Stromal cell of bone marrow (primary cell): ENCODE measurements at regions not wholly inside any gene's neighbourhood (a gene's known extent, or its start where the extent isn't known, plus 50 kb on each side); places are given as distances from the start of the nearest gene placed in this dataset.

Source experiments
- DNase-seq: peaks from one replicate; pipeline ENCODE4 v3.0.0-alpha.2; 2012; ENCODE audit warnings: low read depth

DNA sequence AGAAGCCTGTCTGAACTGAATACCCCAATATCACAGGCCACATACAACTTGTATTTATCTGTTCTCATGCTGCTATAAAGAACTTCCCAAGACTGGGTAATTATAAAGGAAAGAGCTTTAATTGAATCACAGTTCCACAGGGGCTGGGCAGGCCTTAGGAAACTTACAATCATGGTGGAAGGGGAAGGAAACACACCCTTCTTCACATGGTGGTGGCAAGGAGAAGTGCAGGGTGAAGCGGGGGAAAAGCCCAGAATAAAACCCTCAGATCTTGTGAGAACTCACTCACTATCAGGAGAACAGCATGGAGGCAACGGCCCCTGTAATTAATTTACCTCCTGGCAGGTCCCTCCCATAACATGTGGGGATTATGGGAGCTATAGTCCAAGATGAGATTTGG, 50.3 kb upstream of the FNDC1 start:
- DNase-seq = no peak

- DNase-seq = no peak
Observed at GRCh38 chr6:159117563-159117962, 51.6 kb upstream of the FNDC1 start.

DNA sequence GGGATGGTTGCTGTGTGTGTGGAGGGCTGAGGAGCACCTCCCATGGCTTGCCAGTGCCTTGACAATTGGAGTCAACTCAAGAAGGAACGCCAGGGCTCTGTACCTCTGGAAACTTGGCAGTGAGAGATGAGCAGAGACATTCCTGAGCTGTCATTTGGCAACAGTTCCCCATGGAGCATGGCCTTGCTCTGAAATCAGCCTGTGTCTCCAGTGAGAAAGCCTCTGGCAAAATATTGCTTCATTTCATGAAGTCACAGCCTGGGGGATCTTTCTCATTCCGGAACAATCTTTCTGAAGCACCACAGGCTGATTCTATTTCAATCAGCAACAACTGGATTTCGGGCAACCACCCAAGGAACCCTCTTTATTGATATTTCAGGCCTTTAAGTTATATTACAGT, 52.2 kb upstream of the FNDC1 start:
- peak; percentile 24 for DNase-seq

DNA sequence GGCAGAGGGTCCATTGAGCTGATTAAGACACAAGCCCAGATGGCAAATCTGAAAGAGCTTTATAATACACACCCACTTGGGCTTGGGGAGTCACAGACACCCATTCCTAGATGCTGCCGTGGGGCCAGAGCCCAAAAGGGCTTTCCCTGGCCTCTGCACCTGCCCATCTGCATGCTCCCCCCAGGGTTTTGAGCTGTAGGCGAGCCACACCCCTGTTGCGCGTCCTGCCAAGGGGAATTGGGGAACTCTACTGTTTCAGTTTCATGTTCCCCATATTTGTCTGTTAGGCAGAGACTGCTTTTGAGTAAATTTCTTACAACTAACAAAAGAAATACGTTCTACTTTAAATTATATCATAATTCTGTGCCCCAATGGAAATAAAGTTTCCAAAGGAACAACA, 52.9 kb upstream of the FNDC1 start:
- DNase-seq = no peak

DNA sequence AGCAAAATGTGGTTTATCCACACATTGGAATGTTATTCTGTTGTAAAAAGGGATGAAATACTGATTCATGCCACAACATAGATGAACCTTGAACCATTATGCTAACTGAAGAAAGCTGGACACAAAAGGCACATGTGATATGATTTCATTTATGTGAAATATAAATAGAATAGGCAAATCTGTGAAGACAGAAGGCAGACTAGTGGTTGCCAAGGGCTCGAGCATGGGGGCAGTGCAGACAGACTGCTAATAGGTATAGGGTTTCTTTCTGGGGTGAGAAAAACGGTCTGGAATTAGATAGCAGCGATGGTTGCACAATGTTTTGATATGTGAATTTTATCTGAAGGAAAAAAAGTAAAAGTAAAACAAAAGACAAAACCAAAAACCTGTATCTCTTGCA, 54.6 kb upstream of the FNDC1 start:
- no peak for DNase-seq

GRCh38 chr6:159113223-159113622, 56.0 kb upstream of the FNDC1 start:
- DNase-seq = no peak

GRCh38 chr6:159112714-159113113, 56.5 kb upstream of the FNDC1 start:
- DNase-seq = no peak

GRCh38 chr6:159110748-159111147, 58.5 kb upstream of the FNDC1 start:
- no peak for DNase-seq

- DNase-seq = peak; percentile 18
Observed at GRCh38 chr6:159110013-159110412, 59.2 kb upstream of the FNDC1 start.

DNA sequence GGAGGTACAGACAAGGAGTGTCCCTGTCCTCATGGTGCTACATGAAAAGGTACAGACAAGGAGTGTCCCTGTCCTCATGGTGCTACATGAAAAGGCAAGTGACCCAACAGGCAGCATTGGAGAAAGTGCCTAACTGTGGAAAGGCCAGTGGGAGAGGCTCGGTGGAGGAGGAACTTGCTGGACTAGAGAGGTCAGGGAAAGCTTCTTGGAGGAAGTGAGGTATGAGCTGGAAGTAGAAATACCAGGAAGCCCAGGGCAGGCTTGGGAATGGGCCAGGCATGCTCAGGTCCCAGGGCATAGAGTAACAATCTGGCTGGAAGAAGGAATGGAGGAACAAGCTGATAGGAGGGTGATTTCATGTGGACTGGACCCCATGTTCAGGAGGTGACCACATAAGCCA, 59.8 kb upstream of the FNDC1 start:
- no peak for DNase-seq

DNA sequence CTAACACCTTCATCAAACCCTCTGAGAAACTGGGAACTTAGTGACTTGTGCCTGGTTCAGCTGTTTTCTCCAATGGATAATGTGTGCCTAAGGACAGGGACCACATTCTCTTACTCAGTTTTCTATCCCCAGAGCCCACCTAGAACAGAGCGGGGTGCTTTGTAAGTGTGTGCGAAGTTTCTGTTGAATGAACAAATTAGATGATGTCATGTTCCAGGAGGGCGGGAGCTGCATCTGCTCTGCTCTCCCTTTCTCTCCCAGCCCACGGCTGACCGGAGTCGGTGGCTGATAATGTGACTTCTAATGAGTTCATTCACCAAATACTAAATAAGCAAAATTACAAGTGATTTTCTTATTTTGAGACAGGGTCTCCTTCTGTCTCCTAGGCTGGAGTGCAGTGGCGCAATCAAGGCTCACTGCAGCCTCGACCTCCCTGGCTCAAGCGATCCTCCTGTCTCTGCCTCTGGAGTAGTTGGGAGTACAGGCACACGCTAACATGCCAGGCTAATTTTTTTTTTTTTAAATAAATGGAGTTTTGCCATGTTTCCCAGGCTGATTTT, 60.7 kb upstream of the FNDC1 start:
- no peak for DNase-seq

GRCh38 chr6:159107451-159108260, 61.5 kb upstream of the FNDC1 start:
- no peak for DNase-seq

DNA sequence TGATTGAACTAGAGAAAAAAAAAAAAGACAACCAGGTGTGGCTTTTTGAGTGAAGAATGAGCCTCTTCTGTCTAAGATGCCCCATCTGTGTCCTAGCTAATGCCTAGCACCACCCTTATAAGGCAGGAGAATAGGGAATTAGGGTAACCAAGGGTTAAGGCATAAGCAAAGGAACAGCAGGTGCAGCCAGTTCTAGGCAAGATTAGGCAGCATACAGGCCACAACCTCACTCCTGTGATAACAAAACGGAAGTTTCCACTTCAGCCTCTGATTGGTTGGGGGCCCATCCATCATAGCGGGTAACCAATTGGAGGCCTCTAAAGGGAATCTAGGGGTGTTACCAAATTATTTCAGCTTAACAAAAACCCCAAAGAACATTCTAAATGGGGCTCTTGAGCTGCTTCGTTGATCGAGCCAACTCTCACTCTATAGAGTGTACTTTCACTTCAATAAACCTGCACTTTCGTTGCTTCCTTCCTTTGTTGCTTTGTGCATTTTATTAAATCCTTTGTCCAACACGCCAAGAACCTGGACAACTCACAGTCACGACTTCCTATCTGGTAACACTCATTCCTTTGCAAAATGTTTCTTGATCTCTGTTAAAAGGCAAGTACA, 61.9 kb upstream of the TAGAP start:
- no peak for DNase-seq

- no peak for DNase-seq
Observed at GRCh38 chr6:159105716-159106115, 60.9 kb upstream of the TAGAP start.

- no peak for DNase-seq
Observed at GRCh38 chr6:159104931-159105330, 60.1 kb upstream of the TAGAP start.

DNA sequence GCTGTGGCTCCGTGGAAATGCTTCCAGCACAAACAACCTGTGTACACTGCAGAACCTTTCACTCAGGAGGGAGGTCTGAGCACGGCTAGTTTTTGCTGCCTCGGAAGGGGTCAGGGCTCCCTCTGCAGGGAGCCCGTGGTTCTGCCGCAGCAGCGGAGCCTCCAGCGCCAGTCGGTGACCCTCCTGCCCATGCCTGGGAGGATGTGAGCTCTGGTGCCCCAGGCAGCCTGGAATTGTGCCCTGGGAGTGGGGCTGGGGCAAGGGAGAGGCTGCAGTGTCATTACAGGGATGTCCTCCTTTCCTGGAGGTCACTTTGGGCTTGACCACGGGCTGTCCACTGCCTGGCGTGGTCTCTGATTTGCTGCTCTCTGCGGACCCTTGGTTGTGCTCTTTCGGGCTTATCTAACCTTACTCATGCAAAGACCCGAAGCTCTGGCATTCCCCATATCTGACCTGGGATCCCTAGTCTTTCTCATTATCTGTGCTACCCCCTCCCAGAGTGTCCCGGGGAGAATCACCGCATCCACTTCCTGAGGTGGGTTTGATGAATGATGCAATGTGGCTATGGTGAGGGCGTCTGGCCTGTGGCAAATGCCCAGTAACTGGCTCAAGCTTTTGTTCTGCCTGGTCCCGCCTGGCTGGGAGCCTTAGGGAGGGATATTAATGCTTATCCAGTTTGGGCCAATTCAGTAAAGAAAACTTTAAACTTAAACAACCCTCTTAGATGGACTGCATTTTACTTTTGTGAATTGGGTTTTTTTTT, 59.6 kb upstream of the TAGAP start:
- DNase-seq = no peak

- DNase-seq = no peak
Observed at GRCh38 chr6:159103396-159104162, 58.8 kb upstream of the TAGAP start.

DNA sequence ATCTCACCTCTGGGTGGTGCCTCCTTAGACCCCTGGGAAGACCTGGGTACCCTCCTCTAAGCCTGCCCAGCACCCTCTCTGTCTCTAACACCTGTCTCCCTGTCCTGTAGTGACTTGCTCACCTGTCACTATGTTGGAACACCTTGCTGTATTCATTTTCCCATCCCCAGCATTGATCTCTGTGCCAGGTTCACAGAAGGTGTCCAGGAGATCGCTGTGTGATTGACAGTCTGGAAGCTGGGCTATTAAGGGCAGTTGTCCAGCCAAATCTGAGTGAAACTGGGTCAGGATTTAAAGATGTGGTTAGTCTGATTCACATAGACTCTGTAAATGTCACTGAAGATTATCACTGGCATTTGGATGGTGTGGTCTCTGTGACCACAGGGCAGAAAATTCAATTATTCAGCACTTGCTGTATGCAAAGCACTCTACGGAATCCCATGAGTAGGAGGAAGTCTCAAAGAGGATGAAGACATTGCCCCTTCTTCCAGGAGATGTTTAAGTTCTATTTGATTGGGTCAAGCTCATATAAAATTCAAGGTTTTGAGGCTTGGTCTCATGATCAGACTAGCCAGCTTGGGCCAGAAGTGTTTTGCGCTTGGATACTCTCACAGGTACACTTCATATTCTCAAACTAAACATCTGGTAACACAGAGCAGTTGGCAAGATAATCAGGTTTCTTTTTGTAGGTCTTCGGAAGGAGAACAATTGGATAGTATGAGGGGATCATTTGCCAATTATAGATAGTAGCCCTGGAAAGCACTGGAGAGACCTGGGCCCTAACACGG, 57.8 kb upstream of the TAGAP start:
- DNase-seq = no peak

DNA sequence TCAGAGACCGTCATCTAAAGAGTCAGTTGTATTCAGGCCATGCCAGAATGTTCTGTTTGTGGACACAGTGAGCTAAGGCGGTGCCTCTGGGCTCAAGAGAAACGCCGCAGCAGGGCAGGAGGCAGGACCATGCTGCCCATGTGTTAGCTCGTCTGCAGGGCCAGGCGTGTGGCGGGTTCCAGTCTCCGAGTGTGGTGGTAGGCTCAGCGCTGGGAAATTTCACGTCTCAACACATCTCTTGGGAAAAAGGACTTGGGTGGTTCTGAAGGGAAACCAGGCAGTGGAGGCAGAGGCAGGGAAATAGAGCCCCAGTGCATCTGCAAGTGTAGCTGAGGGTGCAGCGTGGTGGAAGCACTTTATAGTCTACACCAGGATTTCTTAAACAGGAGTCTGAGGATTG, 56.9 kb upstream of the TAGAP start:
- no peak for DNase-seq

DNA sequence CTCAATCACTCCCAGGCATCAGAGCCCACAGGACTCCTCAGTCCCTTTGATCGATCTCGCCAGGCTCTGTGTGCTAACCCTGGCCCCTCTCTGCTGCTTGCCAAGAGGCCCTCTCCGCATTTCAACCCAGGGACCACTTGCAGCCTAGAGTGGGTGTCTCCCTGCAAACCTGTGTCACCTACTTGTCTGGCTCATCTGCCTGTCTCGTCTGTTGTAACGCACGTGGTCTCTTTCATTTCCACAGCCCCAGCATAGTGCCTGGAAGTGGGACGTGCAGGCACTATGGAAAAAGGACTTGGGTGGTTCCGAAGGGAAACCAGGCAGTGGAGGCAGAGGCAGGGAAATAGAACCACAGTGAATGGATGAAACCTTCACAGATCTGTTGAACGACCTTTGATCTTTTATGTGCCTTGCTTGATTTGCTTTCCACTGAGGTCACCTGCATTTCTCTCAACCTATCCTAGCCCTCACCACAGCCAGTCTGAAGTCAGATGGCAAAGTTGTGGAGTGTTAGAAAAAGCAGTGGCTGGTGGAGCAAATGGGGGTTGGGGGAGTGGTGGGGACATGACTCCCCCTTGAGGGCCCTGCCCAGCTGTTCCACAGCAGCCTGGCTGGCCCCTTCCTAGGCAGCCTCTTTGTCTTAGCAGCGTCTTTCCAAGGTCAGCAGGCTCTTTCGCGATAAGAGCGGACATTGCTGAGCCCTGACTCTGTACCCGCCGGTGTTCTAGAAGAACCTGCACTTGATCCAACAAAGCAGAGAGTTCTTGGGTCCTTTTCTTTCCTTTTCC, 55.8 kb upstream of the TAGAP start:
- no peak for DNase-seq
